ENCODE measurements at regions not wholly inside any gene's neighbourhood (a gene's known extent, or its start where the extent isn't known, plus 50 kb on each side); places are given as distances from the start of the nearest gene placed in this dataset.

DNA sequence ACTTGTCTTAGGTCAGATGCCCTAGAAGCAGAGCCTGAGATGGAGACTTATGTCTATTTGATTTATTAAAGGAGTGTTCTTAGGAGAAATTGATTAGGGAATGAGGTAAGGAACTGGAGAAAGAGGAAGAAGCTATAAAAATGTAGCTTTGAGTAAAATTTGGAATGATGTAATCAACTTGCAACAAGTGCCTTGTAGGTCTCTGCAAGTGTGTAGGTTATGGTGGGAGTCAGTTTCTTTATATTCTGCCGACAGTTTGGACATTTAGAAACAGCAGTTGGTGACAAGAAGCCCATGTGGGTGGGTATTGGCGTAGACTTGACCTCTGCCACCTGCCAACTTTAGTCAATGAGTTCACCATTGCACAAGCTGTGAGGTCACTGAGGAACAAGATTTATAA lies 986.5 kb downstream of the CDH18 start (continued):
- TF ChIP-seq, protein P1, sequence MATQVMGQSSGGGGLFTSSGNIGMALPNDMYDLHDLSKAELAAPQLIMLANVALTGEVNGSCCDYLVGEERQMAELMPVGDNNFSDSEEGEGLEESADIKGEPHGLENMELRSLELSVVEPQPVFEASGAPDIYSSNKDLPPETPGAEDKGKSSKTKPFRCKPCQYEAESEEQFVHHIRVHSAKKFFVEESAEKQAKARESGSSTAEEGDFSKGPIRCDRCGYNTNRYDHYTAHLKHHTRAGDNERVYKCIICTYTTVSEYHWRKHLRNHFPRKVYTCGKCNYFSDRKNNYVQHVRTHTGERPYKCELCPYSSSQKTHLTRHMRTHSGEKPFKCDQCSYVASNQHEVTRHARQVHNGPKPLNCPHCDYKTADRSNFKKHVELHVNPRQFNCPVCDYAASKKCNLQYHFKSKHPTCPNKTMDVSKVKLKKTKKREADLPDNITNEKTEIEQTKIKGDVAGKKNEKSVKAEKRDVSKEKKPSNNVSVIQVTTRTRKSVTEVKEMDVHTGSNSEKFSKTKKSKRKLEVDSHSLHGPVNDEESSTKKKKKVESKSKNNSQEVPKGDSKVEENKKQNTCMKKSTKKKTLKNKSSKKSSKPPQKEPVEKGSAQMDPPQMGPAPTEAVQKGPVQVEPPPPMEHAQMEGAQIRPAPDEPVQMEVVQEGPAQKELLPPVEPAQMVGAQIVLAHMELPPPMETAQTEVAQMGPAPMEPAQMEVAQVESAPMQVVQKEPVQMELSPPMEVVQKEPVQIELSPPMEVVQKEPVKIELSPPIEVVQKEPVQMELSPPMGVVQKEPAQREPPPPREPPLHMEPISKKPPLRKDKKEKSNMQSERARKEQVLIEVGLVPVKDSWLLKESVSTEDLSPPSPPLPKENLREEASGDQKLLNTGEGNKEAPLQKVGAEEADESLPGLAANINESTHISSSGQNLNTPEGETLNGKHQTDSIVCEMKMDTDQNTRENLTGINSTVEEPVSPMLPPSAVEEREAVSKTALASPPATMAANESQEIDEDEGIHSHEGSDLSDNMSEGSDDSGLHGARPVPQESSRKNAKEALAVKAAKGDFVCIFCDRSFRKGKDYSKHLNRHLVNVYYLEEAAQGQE (IDR thresholded peaks at IDR 0.05; ENCODE audit: unreplicated experiment) = no peak

DNA sequence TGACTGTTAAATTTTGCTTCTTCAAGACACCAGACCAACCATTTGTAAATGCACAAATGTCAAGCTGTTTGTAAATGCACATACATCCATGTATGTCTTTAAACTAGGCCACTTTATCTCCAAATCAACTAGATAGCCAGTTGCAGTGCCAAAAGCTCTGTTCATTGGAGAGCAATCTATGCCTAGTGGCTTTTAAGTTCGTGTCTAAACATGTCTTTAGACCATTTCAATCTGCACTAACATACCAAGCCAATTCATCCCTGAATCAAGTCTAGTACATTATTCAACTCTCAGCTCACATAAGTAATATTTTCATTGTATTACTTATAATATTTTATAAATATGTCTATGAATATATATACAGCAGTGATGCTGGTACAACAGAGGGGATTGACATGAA lies 985.9 kb downstream of the CDH18 start:
- no peak overlapping the region for H3K4me3 ChIP-seq
- Mint-ChIP-seq H3K9me3 (no peaks in the 10 kb centered on the region), H3K4me3 (no peak overlapping the region), H3K27ac (no peak overlapping the region), H3K4me1 (no peaks in the 10 kb centered on the region), H3K27me3 (ENCODE audit: insufficient read depth, low read depth, poor library complexity) (no peaks in the 10 kb centered on the region), H3K36me3 (ENCODE audit: low read depth) (no peaks in the 10 kb centered on the region)
- H3K79me2 ChIP-seq (replicated peaks; ENCODE audit: insufficient read depth) = no peaks in the 10 kb centered on the region
- H3K27me3 ChIP-seq (ENCODE audit: insufficient read depth) = no peaks in the 10 kb centered on the region
- H3F3A ChIP-seq (replicated peaks; ENCODE audit: low read depth) = no peaks in the 10 kb centered on the region
- ATAC-seq = no peak
- H3K4me1 ChIP-seq (ENCODE audit: insufficient read depth) = no peaks in the 10 kb centered on the region
- DNase-seq (ENCODE audit: low spot score) = no peak
- H3K36me3 ChIP-seq (ENCODE audit: insufficient read depth) = no peaks in the 10 kb centered on the region
- no peak overlapping the region for H3K4me2 ChIP-seq
- peaks cover 9% of the 10 kb centered on the region; the same call in 1 of the 2 replicates for H3K9me2 ChIP-seq (ENCODE audit: insufficient read depth)
- no peak overlapping the region for H3K27ac ChIP-seq (ENCODE audit: low read depth)
- H2AFZ ChIP-seq = no peak overlapping the region
- no peaks in the 10 kb centered on the region for H4K20me1 ChIP-seq (replicated peaks; ENCODE audit: insufficient read depth)
- TF ChIP-seq, protein P2, sequence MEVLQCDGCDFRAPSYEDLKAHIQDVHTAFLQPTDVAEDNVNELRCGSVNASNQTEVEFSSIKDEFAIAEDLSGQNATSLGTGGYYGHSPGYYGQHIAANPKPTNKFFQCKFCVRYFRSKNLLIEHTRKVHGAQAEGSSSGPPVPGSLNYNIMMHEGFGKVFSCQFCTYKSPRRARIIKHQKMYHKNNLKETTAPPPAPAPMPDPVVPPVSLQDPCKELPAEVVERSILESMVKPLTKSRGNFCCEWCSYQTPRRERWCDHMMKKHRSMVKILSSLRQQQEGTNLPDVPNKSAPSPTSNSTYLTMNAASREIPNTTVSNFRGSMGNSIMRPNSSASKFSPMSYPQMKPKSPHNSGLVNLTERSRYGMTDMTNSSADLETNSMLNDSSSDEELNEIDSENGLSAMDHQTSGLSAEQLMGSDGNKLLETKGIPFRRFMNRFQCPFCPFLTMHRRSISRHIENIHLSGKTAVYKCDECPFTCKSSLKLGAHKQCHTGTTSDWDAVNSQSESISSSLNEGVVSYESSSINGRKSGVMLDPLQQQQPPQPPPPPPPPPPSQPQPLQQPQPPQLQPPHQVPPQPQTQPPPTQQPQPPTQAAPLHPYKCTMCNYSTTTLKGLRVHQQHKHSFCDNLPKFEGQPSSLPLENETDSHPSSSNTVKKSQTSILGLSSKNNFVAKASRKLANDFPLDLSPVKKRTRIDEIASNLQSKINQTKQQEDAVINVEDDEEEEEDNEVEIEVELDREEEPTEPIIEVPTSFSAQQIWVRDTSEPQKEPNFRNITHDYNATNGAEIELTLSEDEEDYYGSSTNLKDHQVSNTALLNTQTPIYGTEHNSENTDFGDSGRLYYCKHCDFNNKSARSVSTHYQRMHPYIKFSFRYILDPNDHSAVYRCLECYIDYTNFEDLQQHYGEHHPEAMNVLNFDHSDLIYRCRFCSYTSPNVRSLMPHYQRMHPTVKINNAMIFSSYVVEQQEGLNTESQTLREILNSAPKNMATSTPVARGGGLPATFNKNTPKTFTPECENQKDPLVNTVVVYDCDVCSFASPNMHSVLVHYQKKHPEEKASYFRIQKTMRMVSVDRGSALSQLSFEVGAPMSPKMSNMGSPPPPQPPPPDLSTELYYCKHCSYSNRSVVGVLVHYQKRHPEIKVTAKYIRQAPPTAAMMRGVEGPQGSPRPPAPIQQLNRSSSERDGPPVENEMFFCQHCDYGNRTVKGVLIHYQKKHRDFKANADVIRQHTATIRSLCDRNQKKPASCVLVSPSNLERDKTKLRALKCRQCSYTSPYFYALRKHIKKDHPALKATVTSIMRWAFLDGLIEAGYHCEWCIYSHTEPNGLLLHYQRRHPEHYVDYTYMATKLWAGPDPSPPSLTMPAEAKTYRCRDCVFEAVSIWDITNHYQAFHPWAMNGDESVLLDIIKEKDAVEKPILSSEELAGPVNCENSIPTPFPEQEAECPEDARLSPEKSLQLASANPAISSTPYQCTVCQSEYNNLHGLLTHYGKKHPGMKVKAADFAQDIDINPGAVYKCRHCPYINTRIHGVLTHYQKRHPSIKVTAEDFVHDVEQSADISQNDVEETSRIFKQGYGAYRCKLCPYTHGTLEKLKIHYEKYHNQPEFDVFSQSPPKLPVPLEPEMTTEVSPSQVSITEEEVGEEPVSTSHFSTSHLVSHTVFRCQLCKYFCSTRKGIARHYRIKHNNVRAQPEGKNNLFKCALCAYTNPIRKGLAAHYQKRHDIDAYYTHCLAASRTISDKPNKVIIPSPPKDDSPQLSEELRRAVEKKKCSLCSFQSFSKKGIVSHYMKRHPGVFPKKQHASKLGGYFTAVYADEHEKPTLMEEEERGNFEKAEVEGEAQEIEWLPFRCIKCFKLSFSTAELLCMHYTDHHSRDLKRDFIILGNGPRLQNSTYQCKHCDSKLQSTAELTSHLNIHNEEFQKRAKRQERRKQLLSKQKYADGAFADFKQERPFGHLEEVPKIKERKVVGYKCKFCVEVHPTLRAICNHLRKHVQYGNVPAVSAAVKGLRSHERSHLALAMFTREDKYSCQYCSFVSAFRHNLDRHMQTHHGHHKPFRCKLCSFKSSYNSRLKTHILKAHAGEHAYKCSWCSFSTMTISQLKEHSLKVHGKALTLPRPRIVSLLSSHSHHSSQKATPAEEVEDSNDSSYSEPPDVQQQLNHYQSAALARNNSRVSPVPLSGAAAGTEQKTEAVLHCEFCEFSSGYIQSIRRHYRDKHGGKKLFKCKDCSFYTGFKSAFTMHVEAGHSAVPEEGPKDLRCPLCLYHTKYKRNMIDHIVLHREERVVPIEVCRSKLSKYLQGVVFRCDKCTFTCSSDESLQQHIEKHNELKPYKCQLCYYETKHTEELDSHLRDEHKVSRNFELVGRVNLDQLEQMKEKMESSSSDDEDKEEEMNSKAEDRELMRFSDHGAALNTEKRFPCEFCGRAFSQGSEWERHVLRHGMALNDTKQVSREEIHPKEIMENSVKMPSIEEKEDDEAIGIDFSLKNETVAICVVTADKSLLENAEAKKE (CRISPR knock-in tag; IDR thresholded peaks at IDR 0.05) = no peak
- TF ChIP-seq, protein P1 (IDR thresholded peaks at IDR 0.05; ENCODE audit: unreplicated experiment) = no peak
- TF ChIP-seq, protein P3, sequence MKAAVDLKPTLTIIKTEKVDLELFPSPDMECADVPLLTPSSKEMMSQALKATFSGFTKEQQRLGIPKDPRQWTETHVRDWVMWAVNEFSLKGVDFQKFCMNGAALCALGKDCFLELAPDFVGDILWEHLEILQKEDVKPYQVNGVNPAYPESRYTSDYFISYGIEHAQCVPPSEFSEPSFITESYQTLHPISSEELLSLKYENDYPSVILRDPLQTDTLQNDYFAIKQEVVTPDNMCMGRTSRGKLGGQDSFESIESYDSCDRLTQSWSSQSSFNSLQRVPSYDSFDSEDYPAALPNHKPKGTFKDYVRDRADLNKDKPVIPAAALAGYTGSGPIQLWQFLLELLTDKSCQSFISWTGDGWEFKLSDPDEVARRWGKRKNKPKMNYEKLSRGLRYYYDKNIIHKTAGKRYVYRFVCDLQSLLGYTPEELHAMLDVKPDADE (IDR thresholded peaks at IDR 0.05) = no peak
- TF ChIP-seq CREB1 (CRISPR knock-in tag; IDR thresholded peaks at IDR 0.05; ENCODE audit: low read depth) = no peak
- TF ChIP-seq, protein P4, sequence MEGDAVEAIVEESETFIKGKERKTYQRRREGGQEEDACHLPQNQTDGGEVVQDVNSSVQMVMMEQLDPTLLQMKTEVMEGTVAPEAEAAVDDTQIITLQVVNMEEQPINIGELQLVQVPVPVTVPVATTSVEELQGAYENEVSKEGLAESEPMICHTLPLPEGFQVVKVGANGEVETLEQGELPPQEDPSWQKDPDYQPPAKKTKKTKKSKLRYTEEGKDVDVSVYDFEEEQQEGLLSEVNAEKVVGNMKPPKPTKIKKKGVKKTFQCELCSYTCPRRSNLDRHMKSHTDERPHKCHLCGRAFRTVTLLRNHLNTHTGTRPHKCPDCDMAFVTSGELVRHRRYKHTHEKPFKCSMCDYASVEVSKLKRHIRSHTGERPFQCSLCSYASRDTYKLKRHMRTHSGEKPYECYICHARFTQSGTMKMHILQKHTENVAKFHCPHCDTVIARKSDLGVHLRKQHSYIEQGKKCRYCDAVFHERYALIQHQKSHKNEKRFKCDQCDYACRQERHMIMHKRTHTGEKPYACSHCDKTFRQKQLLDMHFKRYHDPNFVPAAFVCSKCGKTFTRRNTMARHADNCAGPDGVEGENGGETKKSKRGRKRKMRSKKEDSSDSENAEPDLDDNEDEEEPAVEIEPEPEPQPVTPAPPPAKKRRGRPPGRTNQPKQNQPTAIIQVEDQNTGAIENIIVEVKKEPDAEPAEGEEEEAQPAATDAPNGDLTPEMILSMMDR (conservative IDR thresholded peaks at IDR 0.05; ENCODE audit: low read depth in 2 of 2) = no peak
- no peak for TF ChIP-seq JUNB (IDR thresholded peaks at IDR 0.05; ENCODE audit: unreplicated experiment)
- no peak for TF ChIP-seq STAT1 (IDR thresholded peaks at IDR 0.05; ENCODE audit: unreplicated experiment)
- no peak for TF ChIP-seq ZNF114 (CRISPR knock-in tag; IDR thresholded peaks at IDR 0.05)
- TF ChIP-seq ZNF331 (CRISPR knock-in tag; IDR thresholded peaks at IDR 0.05; ENCODE audit: low read depth) = no peak
